HAP-1 (cell line): ENCODE measurements at regions not wholly inside any gene's neighbourhood (a gene's known extent, or its start where the extent isn't known, plus 50 kb on each side); places are given as distances from the start of the nearest gene placed in this dataset.
A peak's percentile ranks its signal among the peaks of the same experiment; 100 is the strongest.

ENCODE experiments used
- DNase-seq, 2 experiments: peaks; one replicate each; pipeline ENCODE4 v3.0.0-alpha.2; 2016 to 2020; ENCODE audit warnings: low spot score in 2 of 2
- H3K27me3 ChIP-seq: fragments of 250-450 bp; sonication (Bioruptor Pico); 2 replicates; pipeline ENCODE4 v1.5.1; 2020; ENCODE audit warnings: low read depth, mild to moderate bottlenecking, moderate library complexity
- H3K36me3 ChIP-seq: fragments of 250-450 bp; sonication (Bioruptor Pico); replicated peaks from 2 replicates; pipeline ENCODE4 v1.5.1; 2020; ENCODE audit warnings: mild to moderate bottlenecking
- H3K4me1 ChIP-seq: fragments of 250-450 bp; sonication (Bioruptor Pico); 2 replicates; pipeline ENCODE4 v1.5.1; 2020; ENCODE audit warnings: mild to moderate bottlenecking
- H3K4me3 ChIP-seq: fragments of 250-450 bp; sonication (Bioruptor Pico); 2 replicates; pipeline ENCODE4 v1.5.1; 2020; ENCODE audit warnings: mild to moderate bottlenecking, moderate library complexity
- H3K9me3 ChIP-seq: fragments of 250-450 bp; sonication (Bioruptor Pico); 2 replicates; pipeline ENCODE4 v1.5.1; 2020; ENCODE audit warnings: mild to moderate bottlenecking, moderate library complexity
- in situ Hi-C: fragments of 300-500 bp; cut with MboI; formaldehyde crosslinking; loops from 3 replicates; pipeline ENCODE4 v1.14.3; 2020; ENCODE audit warnings: low sequenced_read_pairs, inconsistent platforms, mixed read lengths

DNA sequence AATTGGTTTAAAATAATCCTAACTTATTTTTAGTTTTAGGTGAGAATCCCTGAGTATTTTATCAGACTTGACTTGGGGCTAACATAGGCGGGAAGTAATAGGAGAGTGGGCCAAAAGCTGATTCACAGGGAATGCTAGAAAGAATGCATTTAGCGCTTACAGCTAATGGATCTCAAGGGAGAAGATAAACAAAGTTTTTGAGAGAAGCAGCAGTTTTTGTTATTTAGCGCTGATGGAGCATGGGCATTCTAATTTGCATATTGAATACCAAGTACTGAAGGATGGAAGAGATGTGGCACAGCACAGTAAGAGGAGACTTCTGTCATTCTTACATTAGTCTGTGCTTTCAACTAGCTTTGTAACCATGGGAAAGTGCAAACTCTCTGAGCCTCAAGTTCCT, 436.0 kb upstream of the FBXO33 start:
- Histone ChIP-seq H3K4me3 (no peak overlapping the region), H3K9me3 (no peaks in the 10 kb centered on the region), H3K36me3 (no peaks in the 10 kb centered on the region), H3K4me1 (no peaks in the 10 kb centered on the region; the same call in 1 of the 2 replicates), H3K27me3 (no peaks in the 10 kb centered on the region)
- no peak for DNase-seq
- in situ Hi-C loops: no loop called here

DNA sequence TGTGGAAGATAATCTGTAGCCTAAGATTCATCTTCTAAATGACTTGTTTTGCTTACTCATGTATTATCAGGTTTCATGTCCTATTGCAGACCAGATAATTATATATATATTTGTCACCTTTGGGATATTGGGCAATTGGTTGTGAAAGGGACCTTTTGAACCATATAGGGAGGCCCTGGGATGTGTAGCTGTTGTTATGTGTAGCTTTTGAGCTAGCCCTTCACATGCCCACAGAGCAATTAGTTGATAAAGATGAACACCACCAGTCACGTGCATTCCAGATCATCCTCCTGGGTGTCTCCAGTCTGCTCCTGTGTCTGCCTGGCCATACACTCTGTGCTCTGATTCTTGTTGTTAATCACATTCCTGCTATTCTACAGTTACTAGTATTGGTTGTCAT, 431.2 kb upstream of the FBXO33 start:
- DNase-seq: no peak
- Histone ChIP-seq H3K27me3 (no peaks in the 10 kb centered on the region), H3K36me3 (no peaks in the 10 kb centered on the region), H3K4me1 (peaks cover 13% of the 10 kb centered on the region), H3K9me3 (no peaks in the 10 kb centered on the region), H3K4me3 (no peak overlapping the region)
- in situ Hi-C loops: no loop called here

DNA sequence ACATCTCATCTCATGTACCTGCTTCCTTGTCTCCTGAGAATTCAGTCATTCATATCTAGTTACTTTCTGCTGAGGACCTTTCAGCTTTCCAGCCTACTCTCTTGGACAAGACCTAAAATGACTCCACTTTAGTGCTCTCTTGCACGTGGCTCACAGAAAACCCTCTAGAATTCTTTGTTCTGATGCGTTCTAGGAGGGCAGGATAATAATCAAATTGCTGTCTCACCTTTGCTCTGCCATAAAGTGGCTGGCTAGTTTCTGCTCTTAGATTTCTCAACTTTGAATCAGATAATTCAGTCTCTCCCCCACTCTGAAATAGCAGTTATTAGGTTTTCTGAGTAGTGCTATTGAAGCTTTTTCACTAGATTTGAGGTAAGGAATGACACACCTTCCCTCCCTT, 429.5 kb upstream of the FBXO33 start:
- H3K4me3 ChIP-seq: no peak overlapping the region
- no peaks in the 10 kb centered on the region for H3K36me3 ChIP-seq
- no peaks in the 10 kb centered on the region for H3K27me3 ChIP-seq
- DNase-seq: no peak
- in situ Hi-C loops: no loop called here
- H3K9me3 ChIP-seq: no peaks in the 10 kb centered on the region
- peaks cover 13% of the 10 kb centered on the region for H3K4me1 ChIP-seq

DNA sequence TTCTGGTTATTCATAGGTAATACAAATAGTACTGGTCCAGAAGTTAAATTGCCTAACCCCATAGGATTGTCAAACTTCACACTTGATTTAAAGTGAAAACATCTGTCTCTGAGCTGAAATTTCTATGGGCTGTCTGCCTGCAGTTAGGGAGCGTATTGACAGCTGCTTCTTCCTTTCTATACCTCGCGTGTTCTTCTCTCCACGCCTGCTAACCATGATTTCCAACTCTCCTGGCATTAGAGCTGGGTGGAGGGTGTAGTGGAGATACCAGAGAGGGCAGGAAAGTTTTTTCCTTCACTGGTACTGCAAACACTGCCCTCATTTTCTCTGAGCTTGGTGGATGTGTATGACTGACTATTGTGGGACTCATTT, 429.0 kb upstream of the FBXO33 start:
- Histone ChIP-seq H3K27me3 (no peaks in the 10 kb centered on the region), H3K9me3 (no peaks in the 10 kb centered on the region), H3K4me3 (no peak overlapping the region), H3K4me1 (peaks cover 13% of the 10 kb centered on the region), H3K36me3 (no peaks in the 10 kb centered on the region)
- in situ Hi-C loops: no loop called here
- DNase-seq: no peak

DNA sequence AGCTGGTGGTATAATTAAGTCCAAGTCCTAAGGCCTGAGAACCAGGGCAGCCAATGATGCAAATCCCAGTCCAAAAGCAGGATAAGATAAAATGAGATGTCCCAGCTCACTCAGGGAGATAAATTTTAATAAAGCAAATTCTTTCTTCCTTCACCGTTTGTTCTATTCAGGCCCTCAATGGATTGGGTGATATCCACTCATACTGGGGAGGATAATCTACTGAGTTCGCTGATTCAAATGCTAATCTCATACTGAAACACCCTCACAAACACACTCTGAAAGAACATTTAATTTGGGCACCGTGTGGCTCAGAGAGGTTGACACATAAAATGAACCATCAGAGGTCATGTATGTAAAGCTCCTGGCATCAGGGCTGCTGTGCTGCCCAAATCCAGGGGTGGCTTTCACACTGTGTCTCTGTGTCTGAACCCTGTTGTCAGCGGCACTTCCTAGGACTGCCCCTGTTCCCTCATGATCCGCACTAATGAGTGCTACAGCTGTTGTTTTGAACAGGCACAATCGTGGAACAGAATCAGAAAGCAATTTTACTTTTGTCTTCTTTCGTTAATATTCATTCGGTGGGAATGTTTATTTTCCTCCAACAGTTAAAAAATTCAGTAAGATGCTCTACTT, 428.5 kb upstream of the FBXO33 start:
- Histone ChIP-seq H3K36me3 (no peaks in the 10 kb centered on the region), H3K4me3 (no peak overlapping the region)
- in situ Hi-C loops: no loop called here

DNA sequence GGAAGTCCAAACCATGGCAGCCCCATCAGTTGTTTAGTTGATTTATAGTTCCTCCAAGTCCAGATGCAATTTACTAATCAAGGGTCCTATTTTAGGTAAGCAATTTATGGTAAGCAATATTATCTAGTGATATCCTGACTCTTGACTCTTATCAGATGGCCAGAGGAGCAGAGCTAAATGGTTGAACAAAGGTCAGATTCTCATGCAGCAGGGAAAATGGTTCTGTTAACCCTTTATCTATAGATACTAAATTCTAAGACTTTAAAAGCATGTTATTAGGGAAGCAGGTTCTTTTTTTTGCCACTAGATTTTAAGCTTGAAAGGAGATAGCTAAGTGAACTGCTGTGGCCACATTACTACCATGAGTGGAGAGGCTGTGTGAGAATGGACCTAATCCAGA, 427.1 kb upstream of the FBXO33 start:
- no peak for DNase-seq
- in situ Hi-C loops: no loop called here
- peaks cover 13% of the 10 kb centered on the region for H3K4me1 ChIP-seq
- no peaks in the 10 kb centered on the region for H3K27me3 ChIP-seq
- H3K4me3 ChIP-seq: no peak overlapping the region
- no peaks in the 10 kb centered on the region for H3K36me3 ChIP-seq
- H3K9me3 ChIP-seq: no peaks in the 10 kb centered on the region

More for the DNA sequence above, 428.5 kb upstream of the FBXO33 start:
- no peaks in the 10 kb centered on the region for H3K9me3 ChIP-seq
- no peaks in the 10 kb centered on the region for H3K27me3 ChIP-seq
- DNase-seq: peak; percentile 18 to 80
- peaks cover 13% of the 10 kb centered on the region for H3K4me1 ChIP-seq

DNA sequence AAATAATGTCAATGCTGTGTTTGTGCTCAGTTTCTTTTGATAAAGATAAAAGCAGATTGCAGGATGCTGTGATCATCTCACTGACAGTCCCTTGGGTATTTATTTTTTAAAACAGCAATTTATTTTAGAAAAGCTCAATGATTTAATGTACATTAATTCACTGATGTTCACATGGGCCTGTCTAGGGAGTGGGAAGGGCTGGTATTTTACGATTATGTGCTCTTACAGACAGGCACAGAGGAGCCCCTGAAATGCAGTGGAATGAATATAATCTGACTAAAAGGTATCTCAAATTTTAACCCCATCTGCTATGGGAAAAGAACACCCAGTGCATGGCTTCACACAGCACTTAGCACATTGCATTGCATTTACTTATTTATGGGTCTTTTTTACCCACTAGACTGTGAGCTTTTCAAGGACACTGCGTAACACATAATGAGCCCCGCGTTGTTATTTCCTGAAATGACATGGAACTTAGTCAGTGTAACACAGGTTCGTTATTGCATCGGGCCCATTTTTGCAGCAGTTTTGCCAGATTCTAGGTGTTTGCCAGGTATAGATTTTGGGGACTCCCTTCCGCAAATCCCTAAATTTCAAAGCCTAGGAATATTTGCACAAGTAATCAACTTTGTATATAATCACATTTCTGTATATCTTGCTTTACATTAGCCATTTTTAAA, 425.3 kb upstream of the FBXO33 start:
- H3K4me3 ChIP-seq: no peak overlapping the region
- H3K36me3 ChIP-seq: no peaks in the 10 kb centered on the region
- in situ Hi-C loops: no loop called here
- no peaks in the 10 kb centered on the region for H3K9me3 ChIP-seq
- DNase-seq: no peak
- H3K27me3 ChIP-seq: no peaks in the 10 kb centered on the region
- peaks cover 13% of the 10 kb centered on the region for H3K4me1 ChIP-seq

DNA sequence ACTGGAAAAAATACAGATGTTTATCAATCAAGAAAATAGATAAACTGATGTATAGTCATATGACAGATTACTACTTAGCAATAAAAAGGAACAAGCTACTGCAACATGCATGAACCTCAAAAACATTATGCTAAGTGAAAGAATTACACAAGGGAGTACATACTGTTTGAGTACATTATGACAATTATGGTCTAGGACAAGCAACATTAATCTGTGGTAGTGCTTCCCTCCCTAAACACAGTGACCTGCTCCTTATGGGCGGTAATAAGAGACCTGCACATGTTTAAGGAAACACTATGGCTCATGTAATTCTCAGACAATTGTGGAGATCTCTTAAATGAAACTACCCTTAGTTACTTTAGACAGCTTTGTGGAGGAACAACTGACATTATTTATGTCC, 421.2 kb upstream of the FBXO33 start:
- in situ Hi-C loops: no loop called here
- Histone ChIP-seq H3K4me1 (no peaks in the 10 kb centered on the region), H3K27me3 (no peaks in the 10 kb centered on the region), H3K36me3 (no peaks in the 10 kb centered on the region), H3K9me3 (no peaks in the 10 kb centered on the region), H3K4me3 (no peak overlapping the region)
- no peak for DNase-seq

DNA sequence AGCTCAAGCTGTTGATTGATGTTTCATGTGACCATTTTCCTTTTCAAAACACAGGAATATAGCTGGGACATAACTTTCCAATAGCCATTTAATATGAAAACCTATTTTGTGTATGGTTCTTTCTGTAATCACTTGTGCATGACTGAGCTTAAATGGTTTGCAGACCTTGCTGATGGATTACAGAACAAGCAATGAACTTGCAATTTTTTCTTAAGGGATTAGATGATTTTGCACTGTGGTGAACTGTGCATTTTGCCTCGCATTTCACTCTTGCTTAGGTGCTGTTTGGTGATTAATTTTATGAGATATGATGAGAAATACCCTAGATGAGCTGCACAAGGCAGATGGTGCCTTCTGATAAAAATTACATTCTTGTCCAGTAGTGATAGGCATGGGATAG, 419.0 kb upstream of the FBXO33 start:
- in situ Hi-C loops: no loop called here
- DNase-seq: no peak
- Histone ChIP-seq H3K36me3 (no peaks in the 10 kb centered on the region), H3K4me1 (no peaks in the 10 kb centered on the region), H3K27me3 (no peaks in the 10 kb centered on the region), H3K4me3 (no peak overlapping the region), H3K9me3 (no peaks in the 10 kb centered on the region)

DNA sequence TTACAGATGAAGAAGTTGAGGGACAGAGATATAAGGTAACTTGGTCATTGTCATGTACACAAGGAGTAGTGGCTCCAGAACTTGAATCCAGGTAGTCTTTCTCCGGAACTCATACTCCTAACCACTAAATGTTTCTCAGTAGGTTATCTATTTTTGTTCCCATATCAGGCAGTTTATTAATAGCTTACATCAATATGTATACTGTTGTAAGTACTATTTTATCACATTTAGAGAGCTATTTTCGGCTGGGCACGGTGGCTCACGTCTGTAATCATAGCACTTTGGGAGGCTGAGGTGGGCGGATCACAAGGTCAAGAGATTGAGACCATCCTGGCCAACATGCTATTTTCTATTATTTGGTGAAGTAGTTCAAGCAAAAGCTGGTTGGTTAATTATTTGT, 415.6 kb upstream of the FBXO33 start:
- H3K4me1 ChIP-seq: no peaks in the 10 kb centered on the region
- H3K27me3 ChIP-seq: no peaks in the 10 kb centered on the region
- no peaks in the 10 kb centered on the region for H3K9me3 ChIP-seq
- no peak overlapping the region for H3K4me3 ChIP-seq
- no peak for DNase-seq
- in situ Hi-C loops: no loop called here
- H3K36me3 ChIP-seq: no peaks in the 10 kb centered on the region

DNA sequence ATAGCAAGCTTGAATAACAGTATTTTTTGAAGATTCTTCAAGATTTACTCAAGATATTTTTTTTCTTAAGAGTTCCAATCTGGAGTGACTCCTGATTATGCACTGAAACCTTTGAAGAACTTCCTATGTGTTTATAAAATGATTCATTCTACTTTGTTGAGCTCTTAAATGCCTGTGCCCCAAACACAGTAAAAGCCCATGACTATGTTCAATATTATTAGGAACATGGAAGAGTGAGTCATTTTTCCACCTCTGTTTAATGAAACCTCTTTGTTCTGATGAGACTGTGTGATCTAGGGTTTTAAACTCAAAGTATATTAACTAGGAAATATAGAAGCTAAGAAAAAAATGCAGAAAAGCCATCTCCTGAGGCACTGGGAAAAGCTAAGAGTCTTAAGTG, 415.0 kb upstream of the FBXO33 start:
- Histone ChIP-seq H3K27me3 (no peaks in the 10 kb centered on the region), H3K9me3 (no peaks in the 10 kb centered on the region), H3K4me3 (no peak overlapping the region), H3K4me1 (no peaks in the 10 kb centered on the region), H3K36me3 (no peaks in the 10 kb centered on the region)
- DNase-seq: no peak
- in situ Hi-C loops: no loop called here

DNA sequence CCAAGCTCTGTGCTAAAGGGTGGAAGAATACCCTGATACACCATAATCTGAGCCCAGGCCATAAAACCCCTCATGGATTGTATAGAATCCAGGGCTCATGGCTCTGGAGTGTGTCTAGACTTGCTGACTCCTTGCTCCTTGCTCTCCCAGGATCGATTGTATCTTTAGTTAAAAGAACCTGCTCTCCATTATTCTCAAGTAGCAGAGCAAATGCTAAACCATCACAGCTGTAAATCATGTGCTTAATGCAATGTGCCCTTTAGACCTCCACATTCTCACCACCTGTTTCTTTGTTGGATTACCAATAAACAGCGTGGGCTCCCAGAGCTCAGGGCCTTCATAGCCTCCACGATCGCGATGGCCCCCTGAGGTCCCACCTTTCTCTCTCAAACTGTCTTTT, 411.6 kb upstream of the FBXO33 start:
- no peaks in the 10 kb centered on the region for H3K27me3 ChIP-seq
- H3K4me1 ChIP-seq: no peaks in the 10 kb centered on the region
- DNase-seq: no peak
- no peaks in the 10 kb centered on the region for H3K9me3 ChIP-seq
- in situ Hi-C loops: no loop called here
- no peak overlapping the region for H3K4me3 ChIP-seq
- H3K36me3 ChIP-seq: no peaks in the 10 kb centered on the region

DNA sequence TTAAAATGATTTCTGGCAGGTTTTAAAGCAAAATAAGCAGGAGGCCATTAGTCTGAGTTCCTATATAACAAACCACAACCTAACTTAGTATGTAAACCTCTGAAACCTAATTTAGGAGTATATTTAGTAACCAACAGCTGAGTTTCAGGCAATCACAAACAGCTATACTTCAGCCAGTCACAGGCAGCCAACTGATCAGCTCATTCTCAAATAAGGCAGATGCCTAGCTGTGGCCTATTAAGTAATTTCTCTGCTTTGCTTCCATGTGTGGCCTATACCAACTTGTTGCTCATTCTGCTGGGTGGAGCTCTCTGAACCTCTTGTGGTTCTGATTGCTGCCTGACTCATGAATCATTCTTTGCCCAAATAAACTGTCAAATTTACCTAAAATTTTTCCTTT, 408.9 kb upstream of the FBXO33 start:
- H3K4me1 ChIP-seq: no peaks in the 10 kb centered on the region
- H3K4me3 ChIP-seq: no peak overlapping the region
- in situ Hi-C loops: no loop called here
- H3K27me3 ChIP-seq: no peaks in the 10 kb centered on the region
- no peaks in the 10 kb centered on the region for H3K9me3 ChIP-seq
- H3K36me3 ChIP-seq: no peaks in the 10 kb centered on the region
- DNase-seq: no peak

DNA sequence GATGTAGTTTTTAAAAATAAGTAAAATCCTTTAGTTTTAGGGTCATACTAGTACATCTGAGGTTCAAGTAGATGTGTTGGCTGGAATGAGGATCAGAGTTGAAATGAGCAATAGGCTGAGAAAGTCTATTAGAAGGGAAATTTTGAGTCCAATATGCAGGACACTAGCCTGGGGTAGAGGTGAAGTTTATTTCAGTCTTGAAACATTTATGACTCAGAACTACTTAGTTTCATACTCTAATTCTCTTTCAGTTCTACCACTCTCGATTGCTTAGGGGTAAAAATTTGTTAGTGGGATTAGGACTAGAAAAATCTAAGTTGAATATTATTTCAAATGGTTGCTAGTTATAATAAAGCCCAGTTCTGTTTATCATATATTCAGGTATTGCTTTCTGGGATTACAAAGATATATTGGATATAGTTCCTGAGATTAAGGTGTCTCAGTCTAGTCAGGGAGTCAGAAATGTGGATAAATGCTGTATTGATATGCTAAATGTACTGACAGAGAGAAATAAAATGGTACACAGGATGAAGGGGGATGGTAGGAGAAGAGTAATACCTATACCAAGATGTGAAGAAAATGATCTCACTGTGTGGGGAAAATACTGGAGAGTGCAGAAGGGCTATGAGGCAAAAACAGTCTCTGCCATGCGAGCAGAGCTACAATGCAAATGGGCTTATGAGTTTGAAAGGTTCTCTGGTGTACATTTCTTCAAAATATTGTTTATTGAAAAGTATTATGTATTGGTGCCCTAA, 395.8 kb upstream of the FBXO33 start:
- Histone ChIP-seq H3K36me3 (no peaks in the 10 kb centered on the region), H3K27me3 (no peaks in the 10 kb centered on the region), H3K9me3 (no peaks in the 10 kb centered on the region), H3K4me1 (no peaks in the 10 kb centered on the region; the same call in 1 of the 2 replicates), H3K4me3 (no peak overlapping the region)
- in situ Hi-C loops: no loop called here
- no peak for DNase-seq
